Activated naive CD4-positive, alpha-beta T cell treated with Interleukin-2 at 50 U/mL for 16 hours (primary cell): ENCODE measurements at regions not wholly inside any gene's neighbourhood (a gene's known extent, or its start where the extent isn't known, plus 50 kb on each side); places are given as distances from the start of the nearest gene placed in this dataset.
"Not testable (repeated sequence)": the region's sequence is repeated elsewhere in the genome, so short reads cannot be mapped to it uniquely, and the experiment has no call there.

Experiments
- DNase-seq: peaks from one replicate; pipeline ENCODE4 v3.0.0-alpha.2; 2020

- DNase-seq, result no peak
These were observed 166.6 kb upstream of the CIBAR2 start for GRCh38 chr16:85278839-85279238.

GRCh38 chr16:85279402-85279801, 167.1 kb upstream of the CIBAR2 start:
- DNase-seq, result no peak

GRCh38 chr16:85279825-85280545, 167.7 kb upstream of the CIBAR2 start:
- DNase-seq, result no peak

GRCh38 chr16:85281181-85281580, 168.9 kb upstream of the CIBAR2 start:
- no peak for DNase-seq

- no peak for DNase-seq
These were observed 170.6 kb upstream of the CIBAR2 start for GRCh38 chr16:85282842-85283241.

- no peak for DNase-seq
These were observed 171.2 kb upstream of the CIBAR2 start for GRCh38 chr16:85283305-85284050.

- no peak for DNase-seq
These were observed 172.0 kb upstream of the CIBAR2 start for GRCh38 chr16:85284141-85284817.

GRCh38 chr16:85285681-85286065, 173.4 kb upstream of the CIBAR2 start:
- DNase-seq, result no peak

GRCh38 chr16:85286066-85286831, 174.0 kb upstream of the CIBAR2 start:
- no peak for DNase-seq

GRCh38 chr16:85286951-85287814, 174.9 kb upstream of the CIBAR2 start:
- DNase-seq, result no peak

GRCh38 chr16:85287815-85288109, 175.5 kb upstream of the CIBAR2 start:
- not testable (repeated sequence) for DNase-seq

GRCh38 chr16:85288341-85288868, 176.1 kb upstream of the CIBAR2 start:
- no peak for DNase-seq

- DNase-seq, result no peak
These were observed 176.8 kb upstream of the CIBAR2 start for GRCh38 chr16:85288869-85289660.

- DNase-seq, result no peak
These were observed 177.7 kb upstream of the CIBAR2 start for GRCh38 chr16:85289760-85290625.

- no peak for DNase-seq
These were observed 178.5 kb upstream of the CIBAR2 start for GRCh38 chr16:85290626-85291301.

GRCh38 chr16:85291302-85292148, 179.3 kb upstream of the CIBAR2 start:
- DNase-seq, result no peak

- DNase-seq, result no peak
These were observed 181.2 kb upstream of the CIBAR2 start for GRCh38 chr16:85293458-85293857.

- no peak for DNase-seq
These were observed 181.8 kb upstream of the CIBAR2 start for GRCh38 chr16:85293904-85294642.
